Nephron (organoid): ENCODE measurements at regions not wholly inside any gene's neighbourhood (a gene's known extent, or its start where the extent isn't known, plus 50 kb on each side); places are given as distances from the start of the nearest gene placed in this dataset.

Source experiments
- H3K27ac Mint-ChIP-seq, 3 experiments: 2 replicates each; pipeline ENCODE4 v1.8.0; 2020; ENCODE audit warnings: mixed read lengths in 3 of 3, mild to moderate bottlenecking in 2 of 3, moderate library complexity in 1 of 3
- H3K27me3 Mint-ChIP-seq: 2 replicates; pipeline ENCODE4 v1.8.0; 2021; ENCODE audit warnings: low read depth, mild to moderate bottlenecking, moderate library complexity, mixed read lengths
- H3K36me3 Mint-ChIP-seq: 2 replicates; pipeline ENCODE4 v1.8.0; 2020; ENCODE audit warnings: low read depth, mixed read lengths
- H3K4me1 Mint-ChIP-seq: 2 replicates; pipeline ENCODE4 v1.8.0; 2020; ENCODE audit warnings: mixed read lengths
- H3K4me3 Mint-ChIP-seq, 3 experiments: 2 replicates each; pipeline ENCODE4 v1.8.0; 2020; ENCODE audit warnings: mild to moderate bottlenecking in 3 of 3, mixed read lengths in 3 of 3, moderate library complexity in 2 of 3
- H3K9me3 Mint-ChIP-seq: 2 replicates; pipeline ENCODE4 v1.8.0; 2020; ENCODE audit warnings: mixed read lengths
- TF ChIP-seq, protein P1 (sequence below), 3 experiments: fragments of 200-600 bp; sonication (generic); IDR thresholded peaks; one replicate each; pipeline ENCODE4 v1.5.0; 2021; ENCODE audit warnings: antibody characterized with exemption in 3 of 3; ENCODE audit not compliant: unreplicated experiment in 3 of 3

DNA sequence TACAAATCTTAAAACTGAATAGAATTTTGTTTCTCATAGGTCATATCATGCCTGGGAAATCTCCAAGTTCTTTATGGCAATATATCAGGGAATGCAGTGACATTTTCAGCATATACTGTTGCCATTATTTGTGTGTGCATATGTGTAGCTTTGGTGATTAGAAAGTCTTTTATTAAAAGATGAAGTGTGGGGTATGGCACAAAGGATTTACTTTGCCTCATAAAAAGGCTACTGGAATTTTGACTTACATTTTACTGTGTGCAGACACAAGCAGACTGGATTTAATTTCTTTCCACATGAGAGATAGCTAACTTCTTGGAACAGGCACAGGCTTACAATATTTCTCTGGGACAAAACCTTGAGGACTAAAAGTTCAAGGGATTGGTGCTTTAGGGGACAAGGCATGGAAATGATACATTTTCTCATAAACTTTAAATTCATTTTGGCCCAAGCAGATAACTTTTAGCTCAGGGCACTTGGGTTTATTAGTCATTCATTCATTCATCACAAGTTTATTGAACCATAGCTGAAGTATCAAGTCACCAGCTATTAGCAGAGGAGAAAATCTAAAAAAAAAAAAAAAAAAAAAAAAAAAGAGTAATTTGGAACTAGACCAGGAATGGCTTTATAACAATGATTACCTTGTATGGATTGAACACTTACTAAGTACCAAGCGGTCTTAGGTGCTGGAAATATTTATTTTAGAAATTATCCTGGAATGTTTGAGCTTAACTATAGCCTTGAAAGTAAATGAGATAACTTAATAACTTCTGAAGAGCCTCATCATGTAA, 191.5 kb downstream of the SLIT2 start:
- Mint-ChIP-seq H3K9me3 (no peaks in the 10 kb centered on the region), H3K4me1 (peaks cover 77% of the 10 kb centered on the region), H3K4me3 (no peak overlapping the region), H3K36me3 (peaks cover 5% of the 10 kb centered on the region), H3K27ac (peak overlapping the region; percentile 76 to 78 (median 77)), H3K27me3 (no peaks in the 10 kb centered on the region)
- TF ChIP-seq, protein P1, sequence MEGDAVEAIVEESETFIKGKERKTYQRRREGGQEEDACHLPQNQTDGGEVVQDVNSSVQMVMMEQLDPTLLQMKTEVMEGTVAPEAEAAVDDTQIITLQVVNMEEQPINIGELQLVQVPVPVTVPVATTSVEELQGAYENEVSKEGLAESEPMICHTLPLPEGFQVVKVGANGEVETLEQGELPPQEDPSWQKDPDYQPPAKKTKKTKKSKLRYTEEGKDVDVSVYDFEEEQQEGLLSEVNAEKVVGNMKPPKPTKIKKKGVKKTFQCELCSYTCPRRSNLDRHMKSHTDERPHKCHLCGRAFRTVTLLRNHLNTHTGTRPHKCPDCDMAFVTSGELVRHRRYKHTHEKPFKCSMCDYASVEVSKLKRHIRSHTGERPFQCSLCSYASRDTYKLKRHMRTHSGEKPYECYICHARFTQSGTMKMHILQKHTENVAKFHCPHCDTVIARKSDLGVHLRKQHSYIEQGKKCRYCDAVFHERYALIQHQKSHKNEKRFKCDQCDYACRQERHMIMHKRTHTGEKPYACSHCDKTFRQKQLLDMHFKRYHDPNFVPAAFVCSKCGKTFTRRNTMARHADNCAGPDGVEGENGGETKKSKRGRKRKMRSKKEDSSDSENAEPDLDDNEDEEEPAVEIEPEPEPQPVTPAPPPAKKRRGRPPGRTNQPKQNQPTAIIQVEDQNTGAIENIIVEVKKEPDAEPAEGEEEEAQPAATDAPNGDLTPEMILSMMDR (IDR thresholded peaks at IDR 0.05; ENCODE audit: unreplicated experiment in 3 of 3) = no peak

DNA sequence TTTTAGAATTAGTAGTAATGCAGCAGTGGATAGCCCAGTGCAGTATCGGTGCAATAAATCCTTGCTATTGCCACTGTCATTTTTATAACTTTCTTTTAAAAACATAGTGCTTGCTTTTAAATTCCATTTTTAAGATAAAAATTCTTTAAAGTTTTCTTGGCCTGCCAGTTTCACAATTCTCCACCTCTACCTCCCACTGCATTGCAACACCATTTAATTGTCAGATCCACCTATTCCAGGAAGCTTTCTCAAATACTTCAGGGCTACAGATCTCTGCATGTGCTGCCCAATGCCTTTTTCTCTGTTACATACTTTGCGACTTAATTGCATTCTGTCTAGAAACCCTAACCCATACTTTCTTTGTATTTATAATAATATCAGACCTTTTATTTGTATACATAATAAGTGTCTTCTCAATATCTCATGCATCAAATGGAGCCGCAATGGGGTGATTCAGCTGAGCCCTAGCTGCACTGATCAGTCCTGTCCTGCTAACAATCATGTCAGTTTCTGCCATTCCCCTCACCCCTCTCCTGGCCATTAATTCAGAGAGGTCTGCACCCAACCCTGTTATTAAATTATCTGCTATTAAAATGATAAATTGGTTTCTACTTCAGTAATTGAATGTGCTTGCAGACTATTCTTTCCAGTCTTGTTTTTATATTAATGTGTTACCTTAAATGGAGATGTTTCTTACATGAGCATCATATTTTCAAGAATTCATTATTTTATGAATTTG, 193.1 kb downstream of the SLIT2 start:
- H3K4me1 Mint-ChIP-seq = peaks cover 72% of the 10 kb centered on the region
- TF ChIP-seq, protein P1 (IDR thresholded peaks at IDR 0.05; ENCODE audit: unreplicated experiment in 3 of 3) = no peak
- H3K27me3 Mint-ChIP-seq = no peaks in the 10 kb centered on the region
- no peaks in the 10 kb centered on the region for H3K9me3 Mint-ChIP-seq
- peak overlapping the region; percentile 13 to 83 (median 76) for H3K27ac Mint-ChIP-seq
- H3K36me3 Mint-ChIP-seq = no peaks in the 10 kb centered on the region
- H3K4me3 Mint-ChIP-seq = no peak overlapping the region

DNA sequence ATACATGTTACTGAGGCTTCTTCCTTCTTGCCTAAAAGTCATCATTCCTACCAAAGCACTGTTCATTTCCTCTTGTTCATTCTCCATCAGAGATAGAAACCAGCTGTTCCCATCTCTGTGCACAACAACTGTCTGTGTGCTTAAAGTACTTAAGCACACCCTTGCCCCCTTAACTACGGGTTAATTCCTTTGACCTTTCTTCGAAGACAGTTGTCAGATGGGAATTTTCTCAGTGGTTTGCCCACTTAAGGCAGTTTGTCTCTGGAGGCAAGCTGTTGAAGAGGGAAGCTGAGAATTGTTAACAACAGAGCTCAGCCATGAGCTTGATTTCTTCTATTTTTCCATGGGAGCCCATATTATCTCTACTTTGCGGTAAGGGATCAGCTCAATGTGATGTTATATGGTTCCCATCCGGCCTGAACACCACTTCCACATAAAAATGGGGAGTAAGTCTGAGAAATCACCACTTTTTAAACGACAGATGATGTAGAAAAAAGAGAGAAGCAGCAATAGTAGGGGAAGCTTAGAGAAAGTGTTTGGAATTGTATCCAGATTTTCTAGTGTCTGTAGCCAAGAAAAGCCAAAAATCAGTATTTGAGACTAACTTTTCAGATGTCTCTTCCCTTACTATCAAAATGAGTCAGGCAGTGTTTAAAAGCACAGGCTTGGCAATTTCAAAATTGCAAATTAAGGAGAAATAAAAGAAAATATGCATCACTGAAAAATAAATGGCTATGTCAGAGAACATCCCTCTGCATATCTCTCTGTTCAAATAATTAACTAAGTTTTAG, 194.4 kb downstream of the SLIT2 start:
- H3K4me1 Mint-ChIP-seq = peaks cover 63% of the 10 kb centered on the region
- no peaks in the 10 kb centered on the region for H3K27me3 Mint-ChIP-seq
- TF ChIP-seq, protein P1 (IDR thresholded peaks at IDR 0.05; ENCODE audit: unreplicated experiment in 3 of 3) = no peak
- peak overlapping the region; percentile 1 to 31 (median 9) for H3K4me3 Mint-ChIP-seq
- no peaks in the 10 kb centered on the region for H3K36me3 Mint-ChIP-seq
- H3K9me3 Mint-ChIP-seq = no peaks in the 10 kb centered on the region
- H3K27ac Mint-ChIP-seq = peak overlapping the region; percentile 76 to 91 (median 83)

DNA sequence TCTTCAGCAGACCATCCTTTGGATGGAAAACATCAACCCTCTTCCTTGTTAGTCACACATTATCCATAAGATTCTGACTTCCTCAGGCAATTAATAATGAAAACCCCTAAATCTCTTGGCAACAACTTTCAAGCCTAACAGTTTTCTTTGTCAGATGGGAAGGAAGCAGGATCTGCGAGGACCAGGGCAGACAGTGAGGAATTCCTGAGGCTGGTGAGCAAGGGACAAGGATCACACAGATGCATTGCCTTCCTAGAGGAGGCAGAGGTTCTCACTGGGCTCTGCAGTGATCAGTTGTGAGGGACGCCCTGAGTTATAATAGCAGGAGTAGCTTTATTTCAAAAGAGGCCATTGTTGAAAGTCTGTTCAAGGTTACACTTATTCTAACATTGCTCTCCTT, 195.4 kb downstream of the SLIT2 start:
- Mint-ChIP-seq H3K36me3 (no peaks in the 10 kb centered on the region), H3K4me1 (peaks cover 54% of the 10 kb centered on the region), H3K4me3 (peak overlapping the region in 1 of 3 experiments; percentile 13), H3K27ac (peak overlapping the region; percentile 60 to 91 (median 76)), H3K27me3 (no peaks in the 10 kb centered on the region), H3K9me3 (no peaks in the 10 kb centered on the region)
- TF ChIP-seq, protein P1 (IDR thresholded peaks at IDR 0.05; ENCODE audit: unreplicated experiment in 3 of 3) = no peak

DNA sequence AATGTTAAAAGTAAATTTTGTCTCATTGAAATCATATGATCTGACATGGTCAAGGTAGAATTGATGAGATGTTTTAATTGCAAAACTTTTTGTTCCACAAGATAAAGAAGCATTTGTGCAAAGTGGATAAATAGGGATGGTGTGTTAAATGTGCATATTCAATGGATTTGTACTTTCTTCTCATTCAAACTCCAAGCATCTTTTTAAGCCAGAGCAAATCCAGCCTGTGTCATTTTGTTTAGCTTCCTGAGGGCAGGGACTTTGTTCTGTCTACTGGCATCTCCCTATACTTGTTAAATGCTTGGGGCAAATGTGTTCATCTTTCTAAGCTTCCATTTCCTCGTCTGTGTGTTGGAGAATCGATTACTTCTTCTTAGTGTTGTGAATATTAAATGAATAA, 200.3 kb downstream of the SLIT2 start:
- Mint-ChIP-seq H3K9me3 (no peaks in the 10 kb centered on the region), H3K36me3 (no peaks in the 10 kb centered on the region), H3K4me1 (peaks cover 9% of the 10 kb centered on the region), H3K27ac (no peak overlapping the region), H3K27me3 (no peaks in the 10 kb centered on the region), H3K4me3 (no peak overlapping the region)
- TF ChIP-seq, protein P1 (IDR thresholded peaks at IDR 0.05; ENCODE audit: unreplicated experiment in 3 of 3) = no peak
